Skin epidermis (tissue), 12 donors: ENCODE measurements at regions not wholly inside any gene's neighbourhood (a gene's known extent, or its start where the extent isn't known, plus 50 kb on each side); places are given as distances from the start of the nearest gene placed in this dataset.
A peak's percentile ranks its signal among the peaks of the same experiment; 100 is the strongest.

Experiments
- H3K27ac ChIP-seq, 21 experiments: fragments of 200-600 bp; sonication (generic) in 11 of 21; one replicate each; pipeline ENCODE4 v1.5.0; 2020; ENCODE audit warnings: mild to moderate bottlenecking in 3 of 21, inconsistent platforms in 2 of 21, moderate library complexity in 2 of 21
- H3K4me3 ChIP-seq, 7 experiments: fragments of 200-600 bp; sonication (generic) in 2 of 7; one replicate each; pipeline ENCODE4 v1.5.0; 2020; ENCODE audit warnings: inconsistent platforms in 2 of 7, mild to moderate bottlenecking in 2 of 7, moderate library complexity in 1 of 7

DNA sequence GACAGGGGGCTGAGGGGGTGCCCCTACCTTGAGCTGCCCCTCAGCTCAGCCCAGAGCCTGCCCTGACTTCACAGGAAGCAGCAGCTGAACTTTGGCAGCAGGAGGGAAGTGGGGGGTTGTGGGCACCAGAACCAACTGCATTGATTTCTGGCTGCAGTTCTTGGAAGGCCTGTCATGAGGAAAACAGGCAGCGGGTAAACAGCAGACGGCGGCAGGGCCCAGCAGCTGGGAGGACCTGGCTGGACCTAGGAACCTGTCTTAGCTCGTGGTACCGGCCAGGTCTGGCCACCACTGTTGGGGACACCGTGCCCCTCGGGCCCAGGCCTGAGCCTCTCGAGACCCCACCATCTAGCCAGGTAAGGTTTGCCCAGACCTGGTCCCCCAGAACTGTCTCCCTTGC is 154.2 kb upstream of the MYL2 start:
- Histone ChIP-seq H3K27ac (no peak overlapping the region), H3K4me3 (no peak overlapping the region)

DNA sequence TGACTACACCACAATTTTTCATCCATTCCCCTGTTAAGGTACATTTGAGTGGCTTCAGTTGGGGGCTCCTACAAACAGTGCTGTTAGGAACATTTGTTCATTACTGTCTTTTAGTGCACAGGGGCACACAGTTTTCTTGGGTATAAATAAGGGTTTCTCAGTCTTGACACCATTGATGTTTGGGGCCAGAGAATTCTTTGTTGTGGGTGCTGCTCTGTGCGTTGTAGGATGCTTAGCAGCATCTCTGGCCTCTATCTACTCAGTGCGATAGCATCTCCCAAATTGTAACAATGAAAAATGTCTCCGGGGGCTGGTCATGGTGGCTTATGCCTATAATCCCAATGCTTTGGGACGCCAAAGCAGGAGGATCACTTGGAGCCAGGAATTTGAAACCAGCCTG is 153.0 kb upstream of the MYL2 start:
- no peak overlapping the region for H3K4me3 ChIP-seq
- H3K27ac ChIP-seq, result no peak overlapping the region

- H3K4me3 ChIP-seq, result no peak overlapping the region
- H3K27ac ChIP-seq, result no peak overlapping the region
Observed at GRCh38 chr12:111072299-111072698, 151.9 kb upstream of the MYL2 start.

GRCh38 chr12:111069886-111070285 is 149.5 kb upstream of the MYL2 start:
- Histone ChIP-seq H3K27ac (no peak overlapping the region), H3K4me3 (no peak overlapping the region)

- no peak overlapping the region for H3K4me3 ChIP-seq
- no peak overlapping the region for H3K27ac ChIP-seq
Observed at GRCh38 chr12:111068290-111068689, 147.9 kb upstream of the MYL2 start.

- no peak overlapping the region for H3K27ac ChIP-seq
Observed at GRCh38 chr12:111067498-111067897, 147.1 kb upstream of the MYL2 start.

DNA sequence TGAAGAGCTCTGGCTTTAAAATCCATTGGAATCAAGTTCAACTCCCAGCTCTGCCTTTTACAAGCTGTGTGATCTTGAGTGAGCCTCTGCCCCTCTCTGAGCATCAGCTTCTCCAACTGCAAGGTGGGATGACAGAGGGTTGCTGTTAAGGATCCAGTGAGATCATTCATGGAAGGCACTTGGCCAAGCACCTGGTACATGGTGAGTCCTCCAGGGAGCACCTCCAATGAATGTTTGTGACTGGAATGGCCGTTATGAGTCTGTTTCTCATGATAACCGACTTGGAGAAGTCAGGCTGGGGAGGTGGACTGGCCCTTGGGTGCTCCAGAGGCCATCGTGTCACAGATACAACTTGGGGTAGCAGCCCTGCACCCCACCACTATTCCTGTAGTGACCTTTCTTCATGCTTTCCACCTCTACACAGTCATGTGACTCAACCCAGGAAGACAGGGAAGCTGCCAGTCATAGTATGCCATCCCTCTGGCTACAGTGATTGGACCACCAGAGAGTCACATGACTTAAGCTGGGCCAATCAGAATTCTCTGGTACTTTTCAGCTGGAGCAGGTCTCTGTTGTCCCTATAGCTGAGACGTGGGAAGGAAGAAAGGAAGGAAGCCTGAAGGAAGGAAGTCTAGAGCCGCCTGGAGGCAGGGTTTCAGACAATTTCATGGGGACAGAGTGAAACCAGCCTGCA is 146.5 kb upstream of the MYL2 start:
- Histone ChIP-seq H3K4me3 (no peak overlapping the region), H3K27ac (no peak overlapping the region)

More at GRCh38 chr12:111067498-111067897, 147.1 kb upstream of the MYL2 start:
- no peak overlapping the region for H3K4me3 ChIP-seq

- no peak overlapping the region for H3K4me3 ChIP-seq
Observed at GRCh38 chr12:111064982-111065381, 144.6 kb upstream of the MYL2 start.

DNA sequence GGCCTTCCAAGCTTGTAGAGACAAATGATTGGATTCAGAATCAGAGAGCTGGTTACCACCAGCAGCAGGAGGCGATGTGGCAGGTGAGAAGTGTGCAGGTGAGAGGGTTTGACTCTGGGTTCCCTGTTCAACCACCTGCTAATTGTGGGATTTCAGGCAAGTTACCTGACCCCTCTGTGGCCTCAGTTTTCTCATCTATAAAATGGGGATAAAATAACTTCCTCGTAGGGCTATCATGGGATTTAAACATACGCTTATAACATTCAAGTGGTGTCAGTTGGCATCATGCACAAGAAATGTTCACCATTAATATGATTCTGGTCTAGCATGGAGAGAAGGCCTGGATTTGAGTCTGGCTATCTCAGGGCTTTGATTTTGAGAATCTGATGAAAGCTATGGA is 143.8 kb upstream of the MYL2 start:
- no peak overlapping the region for H3K27ac ChIP-seq

More at GRCh38 chr12:111064982-111065381, 144.6 kb upstream of the MYL2 start:
- no peak overlapping the region for H3K27ac ChIP-seq

GRCh38 chr12:111063295-111064026 is 143.1 kb upstream of the MYL2 start:
- H3K27ac ChIP-seq, result peak overlapping the region in 1 of 21 experiments; percentile 44

More for the DNA sequence above, 143.8 kb upstream of the MYL2 start:
- no peak overlapping the region for H3K4me3 ChIP-seq

DNA sequence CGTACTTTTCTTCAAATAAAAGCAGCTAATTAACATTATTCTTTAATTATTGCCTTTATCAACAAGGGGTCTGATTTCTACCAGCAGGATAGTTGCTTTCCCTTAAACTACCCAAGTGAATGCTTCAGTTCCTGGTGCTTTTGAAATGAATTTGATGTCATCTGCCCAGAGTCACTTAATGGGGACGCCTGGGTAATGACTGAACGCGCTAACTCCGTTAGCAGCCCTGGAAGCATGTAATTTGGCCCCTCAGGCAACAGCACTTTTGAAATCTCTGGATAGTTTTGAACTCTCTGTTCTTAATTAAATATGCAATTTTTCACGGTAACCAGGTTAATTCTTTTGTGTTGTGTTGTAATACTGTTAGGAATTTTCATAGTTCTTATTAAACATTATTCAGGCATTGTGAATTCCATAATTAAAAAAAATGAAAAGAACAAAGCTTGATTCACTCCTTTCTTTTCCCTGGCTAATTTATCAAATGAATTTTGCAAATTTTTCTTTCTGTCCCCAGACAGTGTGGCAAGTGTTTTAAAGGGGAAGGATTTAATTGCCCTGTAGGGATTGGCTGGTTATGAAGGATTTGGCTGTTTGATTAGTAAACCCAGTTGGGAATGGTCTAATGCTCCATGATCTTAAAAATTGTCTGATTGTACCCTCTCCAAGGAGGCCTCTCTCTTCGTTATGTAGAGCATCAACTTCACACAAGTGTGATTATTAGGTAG is 137.5 kb upstream of the MYL2 start:
- Histone ChIP-seq H3K4me3 (no peak overlapping the region), H3K27ac (peak overlapping the region in 7 of 21 experiments; percentile 7 to 80 (median 62))

More at GRCh38 chr12:111063295-111064026, 143.1 kb upstream of the MYL2 start:
- no peak overlapping the region for H3K4me3 ChIP-seq

DNA sequence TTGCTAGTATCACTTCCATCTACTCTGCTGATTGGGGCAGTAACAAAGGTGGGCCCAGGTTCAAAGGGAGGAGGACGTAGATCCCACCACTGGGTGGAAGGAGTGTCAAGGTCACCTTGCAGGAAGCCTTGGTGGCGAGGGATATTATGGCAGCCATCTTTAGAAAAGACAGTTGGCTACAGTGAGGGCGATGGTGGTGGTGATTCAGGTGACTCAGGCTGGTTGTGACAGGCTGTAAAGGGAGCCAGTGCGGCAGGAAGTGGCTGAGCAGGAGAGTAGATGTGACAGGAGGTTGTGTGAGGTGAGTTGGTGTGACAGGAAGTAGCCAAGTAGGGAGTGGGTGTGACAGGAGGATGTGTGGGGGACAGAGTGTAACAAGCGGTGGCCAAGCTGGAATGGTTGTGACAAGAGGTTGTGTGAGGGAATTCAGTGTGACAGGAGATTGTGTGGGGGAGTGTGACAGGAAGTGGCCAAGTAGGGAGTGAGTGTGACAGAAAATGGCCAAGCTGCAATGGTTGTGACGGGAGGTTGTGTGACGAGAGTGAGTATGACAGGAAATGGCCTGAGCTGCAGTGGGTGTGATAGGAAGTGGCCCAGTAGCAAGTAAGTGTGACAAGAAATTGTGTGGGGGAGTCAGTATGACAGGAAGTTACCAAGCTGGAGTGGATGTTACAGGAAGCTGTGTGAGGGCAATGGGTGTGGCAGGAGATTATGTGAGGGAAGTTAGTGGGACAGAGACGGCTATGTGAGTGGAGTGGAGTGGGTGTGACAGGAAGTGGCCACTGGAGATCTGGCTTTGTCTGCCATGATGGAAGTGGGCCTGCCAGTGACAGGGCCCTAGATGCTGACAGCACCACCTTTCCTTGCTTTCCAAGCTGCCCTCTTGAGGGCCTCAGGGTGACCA is 136.5 kb upstream of the MYL2 start:
- no peak overlapping the region for H3K4me3 ChIP-seq
- peak overlapping the region in 10 of 21 experiments; percentile 5 to 80 (median 56) for H3K27ac ChIP-seq

DNA sequence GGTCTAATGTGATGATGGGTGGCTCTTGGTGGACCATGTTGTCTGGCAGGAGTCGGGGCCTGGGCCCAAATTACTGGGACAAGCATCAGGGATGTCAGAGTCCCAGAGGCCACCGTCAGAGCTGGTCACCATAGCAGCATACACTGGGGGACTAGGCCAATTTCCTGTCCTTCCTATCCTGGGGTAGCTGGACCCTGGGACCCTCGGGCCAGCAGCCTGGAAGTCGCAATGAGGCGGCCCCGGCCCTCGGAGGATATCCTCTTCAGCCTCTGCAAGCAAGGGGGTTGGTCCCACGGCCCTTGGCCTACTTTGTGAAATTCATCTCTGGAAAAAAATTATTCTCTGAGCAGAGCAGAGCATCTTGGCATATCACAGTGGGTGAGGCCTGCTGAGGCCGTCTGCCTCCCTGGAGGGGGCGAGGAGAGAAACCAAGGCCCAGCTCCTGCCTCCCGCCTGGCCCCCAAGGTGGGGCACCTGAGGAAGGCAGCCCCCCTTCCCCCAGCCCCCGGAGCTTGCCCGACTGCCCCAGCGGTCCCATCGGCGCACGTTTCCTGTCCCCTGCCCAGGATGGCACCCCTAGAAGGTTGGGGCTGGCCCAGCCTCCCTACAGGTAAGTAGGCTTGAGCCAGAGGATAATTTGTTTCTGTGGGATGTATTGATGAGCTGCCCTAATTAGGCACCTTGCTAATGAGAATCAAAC is 135.0 kb upstream of the MYL2 start:
- Histone ChIP-seq H3K4me3 (no peak overlapping the region), H3K27ac (no peak overlapping the region)

DNA sequence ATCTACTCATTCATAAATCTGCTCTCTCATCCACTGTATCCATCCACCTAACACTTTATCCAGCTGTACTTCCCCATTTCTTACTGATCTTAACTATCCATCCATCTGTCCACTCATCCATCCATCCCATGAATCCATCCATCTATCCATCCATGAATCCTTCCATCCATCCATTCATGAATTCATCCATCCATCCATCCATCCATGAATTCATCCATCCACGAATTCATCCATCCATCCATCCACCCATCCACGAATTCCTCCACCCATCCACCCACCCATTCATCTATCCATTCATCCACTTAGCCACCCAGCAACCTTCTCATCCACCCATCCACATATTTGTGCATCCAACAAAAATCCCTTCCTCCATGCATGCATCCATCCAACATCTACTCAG is 128.6 kb upstream of the MYL2 start:
- Histone ChIP-seq H3K4me3 (no peak overlapping the region), H3K27ac (no peak overlapping the region)

DNA sequence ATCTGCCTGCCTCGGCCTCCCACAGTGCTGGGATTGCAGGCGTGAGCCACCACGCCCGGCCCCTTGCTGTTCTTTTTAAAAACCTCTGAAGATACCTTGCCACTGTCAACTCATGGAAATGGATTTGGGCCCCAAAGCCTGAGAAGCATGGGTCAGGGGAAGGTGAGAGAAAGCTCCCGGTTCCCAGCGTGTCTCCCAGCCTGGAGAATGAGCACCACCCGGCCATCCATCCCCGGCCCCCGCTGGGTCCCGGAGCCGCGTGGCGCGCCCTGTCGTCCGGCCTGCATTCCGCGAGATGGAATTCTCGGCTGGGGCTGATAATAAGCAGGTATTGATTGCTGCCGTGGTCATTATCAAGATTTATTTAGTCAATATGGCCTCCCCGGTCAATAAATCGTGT is 126.5 kb upstream of the MYL2 start:
- H3K27ac ChIP-seq, result no peak overlapping the region
- H3K4me3 ChIP-seq, result no peak overlapping the region

DNA sequence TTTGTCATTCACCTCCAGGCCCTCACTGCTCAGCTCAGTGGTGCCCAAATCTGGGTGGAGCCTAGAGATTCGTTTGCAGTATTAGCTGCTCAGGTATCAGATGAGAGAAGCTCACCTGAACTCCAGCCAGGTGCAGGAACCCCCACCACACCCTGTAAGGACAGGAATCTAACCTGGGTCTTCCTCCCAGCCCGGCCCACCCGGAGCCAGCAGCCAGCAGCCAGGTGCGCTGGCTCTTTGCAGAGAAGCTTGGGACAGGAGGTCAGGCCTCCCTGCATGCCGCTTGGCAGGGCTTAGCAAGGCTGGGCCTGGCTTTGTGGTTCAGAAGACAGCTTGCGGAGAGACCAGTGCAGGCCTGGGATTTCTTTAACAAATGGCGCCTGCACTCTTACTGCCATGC is 125.6 kb upstream of the MYL2 start:
- no peak overlapping the region for H3K27ac ChIP-seq
- H3K4me3 ChIP-seq, result no peak overlapping the region

- no peak overlapping the region for H3K27ac ChIP-seq
- no peak overlapping the region for H3K4me3 ChIP-seq
Observed at GRCh38 chr12:111041091-111041490, 120.7 kb upstream of the MYL2 start.

- no peak overlapping the region for H3K4me3 ChIP-seq
- H3K27ac ChIP-seq, result no peak overlapping the region
Observed at GRCh38 chr12:111040690-111041089, 120.3 kb upstream of the MYL2 start.

DNA sequence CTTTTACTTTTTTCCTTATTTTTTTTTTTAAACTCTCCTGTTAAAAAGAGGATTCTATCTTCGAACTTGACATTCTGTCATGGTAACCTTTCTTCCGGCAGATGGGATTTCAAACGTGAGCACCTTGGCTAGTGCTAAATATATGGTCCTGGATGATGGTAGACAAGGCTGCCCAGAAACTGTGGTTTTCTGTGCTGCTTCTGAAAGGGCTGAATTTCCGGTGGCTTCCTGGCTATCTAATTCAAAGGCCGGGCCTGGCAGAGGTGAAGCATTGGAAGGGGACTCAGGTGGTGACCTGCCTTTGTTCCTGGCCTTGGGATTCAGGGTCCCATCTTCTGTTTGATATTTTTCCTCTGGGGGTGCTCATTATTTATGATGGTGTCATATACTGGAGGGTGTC is 118.6 kb upstream of the MYL2 start:
- Histone ChIP-seq H3K27ac (no peak overlapping the region), H3K4me3 (no peak overlapping the region)
